DMS153 treated with DMSO at 0.1 percent for 48 hours (cell line): ENCODE measurements at regions not wholly inside any gene's neighbourhood (a gene's known extent, or its start where the extent isn't known, plus 50 kb on each side); places are given as distances from the start of the nearest gene placed in this dataset.

Source experiments
- DNase-seq: peaks from one replicate; lab custom pipeline; 2025; ENCODE audit not compliant: unreplicated experiment; lab: John Stamatoyannopoulos, UW

GRCh38 chrX:115487608-115488007, 73.4 kb upstream of the PLS3 start:
- DNase-seq = no peak

DNA sequence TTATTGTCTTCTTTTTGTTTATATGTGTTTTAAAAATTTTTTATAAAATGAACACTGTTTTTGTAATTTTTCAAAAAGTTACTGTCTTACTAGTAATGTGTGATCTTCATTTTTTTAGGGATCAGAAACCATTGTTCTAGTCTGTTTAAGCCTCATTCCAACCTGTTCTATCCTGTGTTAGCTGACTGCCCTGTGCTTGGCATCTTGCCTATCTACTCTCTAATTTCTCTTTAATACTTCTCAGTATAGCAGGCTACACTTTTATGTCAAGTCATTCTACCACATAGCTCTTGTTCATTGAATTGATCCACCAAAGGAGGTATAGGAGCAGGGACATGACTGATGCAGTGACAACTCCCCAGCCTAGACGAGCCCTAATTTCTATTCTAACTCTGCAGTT, 70.2 kb upstream of the PLS3 start:
- DNase-seq = no peak

DNA sequence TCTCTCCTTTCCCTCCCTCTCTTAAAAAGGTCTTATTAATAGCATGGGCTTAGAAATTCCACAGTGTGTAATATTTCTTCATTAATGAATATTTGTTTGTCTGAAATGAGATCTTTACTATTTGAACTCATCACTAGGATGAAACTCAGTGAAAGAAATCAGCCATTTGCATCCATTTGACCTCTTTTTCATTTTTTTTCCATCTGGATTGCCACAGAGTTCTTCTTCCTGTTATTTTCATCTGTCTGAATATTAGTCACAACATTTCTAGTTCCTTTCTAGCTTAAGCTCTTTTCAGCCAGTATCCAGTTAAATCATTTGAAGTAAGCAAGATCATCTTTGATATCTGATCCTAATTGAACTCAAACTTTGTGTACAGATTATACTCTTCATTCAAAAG, 69.2 kb upstream of the PLS3 start:
- no peak for DNase-seq

DNA sequence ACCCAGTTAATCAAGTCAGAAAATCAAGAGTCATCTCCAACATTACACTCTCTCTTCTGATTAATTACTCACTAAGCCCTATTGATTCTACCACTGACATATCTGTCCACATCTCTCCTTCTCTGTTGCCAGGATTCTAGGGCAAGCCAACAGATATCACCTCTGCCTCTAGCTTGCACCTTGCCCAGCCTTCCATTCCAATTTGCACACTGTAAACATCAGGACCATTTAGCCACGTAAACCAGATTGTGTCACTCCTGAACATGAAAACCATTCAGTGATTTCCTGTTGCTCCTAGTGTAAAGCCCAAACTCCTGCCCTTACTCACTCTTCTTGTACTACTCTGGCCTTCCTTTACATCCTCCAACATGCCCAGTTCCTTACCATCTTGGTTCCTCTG, 68.0 kb upstream of the PLS3 start:
- no peak for DNase-seq

- DNase-seq = peak; percentile 37
These were observed 66.8 kb upstream of the PLS3 start for GRCh38 chrX:115494161-115494560.

DNA sequence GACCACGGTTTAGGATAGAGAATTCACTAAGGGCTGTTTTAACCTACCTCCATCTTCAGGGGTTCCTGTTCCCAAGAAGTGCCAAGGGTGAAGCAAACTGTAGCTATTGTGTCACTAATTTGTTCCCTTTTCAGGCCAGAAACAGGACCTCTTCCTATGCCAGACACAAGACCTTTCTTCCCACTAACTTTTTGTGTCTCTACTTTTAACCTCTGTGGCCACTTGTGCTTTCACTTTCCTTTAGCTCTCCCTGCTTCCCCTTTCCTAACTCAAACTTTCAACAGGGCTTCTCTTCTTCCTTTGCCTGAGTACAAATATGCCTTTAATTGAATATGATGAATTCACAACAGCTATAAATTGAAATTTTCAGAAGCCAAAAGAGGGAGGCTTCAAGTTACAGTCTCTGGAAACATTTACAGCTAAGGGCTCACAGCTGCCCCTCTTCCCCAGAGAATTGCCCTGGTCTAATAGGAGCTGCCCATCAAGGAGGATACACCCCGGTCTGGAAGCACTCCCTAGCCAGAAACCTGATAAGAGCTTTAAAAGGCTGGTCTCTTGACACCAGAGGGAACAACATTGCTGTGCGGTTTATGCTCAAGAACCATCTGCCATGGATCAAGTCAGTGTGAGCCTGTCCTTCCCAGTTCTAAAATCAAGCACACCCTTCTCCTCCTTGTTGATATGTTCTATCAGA, 61.7 kb upstream of the PLS3 start:
- DNase-seq = no peak

GRCh38 chrX:115503099-115503498, 57.9 kb upstream of the PLS3 start:
- no peak for DNase-seq

DNA sequence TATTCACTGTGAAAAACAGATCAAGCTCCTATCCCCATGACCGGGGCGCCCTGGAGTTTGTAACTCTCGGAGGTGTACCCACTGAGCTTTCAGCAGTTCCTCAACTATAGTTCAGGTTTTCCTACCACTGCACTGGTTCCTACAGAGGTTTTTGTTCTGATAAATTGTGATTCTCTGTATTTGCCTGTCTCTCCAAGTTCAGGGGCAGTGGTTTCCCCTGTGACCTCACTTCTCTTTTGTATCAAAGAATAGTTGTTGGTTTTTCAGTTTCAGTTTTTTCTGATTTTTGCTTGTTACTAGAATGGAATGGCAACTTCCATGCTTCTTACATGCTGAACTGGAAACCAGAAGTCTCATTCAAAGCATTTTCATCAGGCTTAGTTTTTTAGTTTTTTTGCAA, 56.8 kb upstream of the PLS3 start:
- DNase-seq = no peak
